ENCODE measurements at regions not wholly inside any gene's neighbourhood (a gene's known extent, or its start where the extent isn't known, plus 50 kb on each side); places are given as distances from the start of the nearest gene placed in this dataset.

- no peak for DNase-seq (ENCODE audit: low read depth, low spot score)
These were observed 273.5 kb upstream of the HDAC4 start for GRCh38 chr2:239674101-239674980.

DNA sequence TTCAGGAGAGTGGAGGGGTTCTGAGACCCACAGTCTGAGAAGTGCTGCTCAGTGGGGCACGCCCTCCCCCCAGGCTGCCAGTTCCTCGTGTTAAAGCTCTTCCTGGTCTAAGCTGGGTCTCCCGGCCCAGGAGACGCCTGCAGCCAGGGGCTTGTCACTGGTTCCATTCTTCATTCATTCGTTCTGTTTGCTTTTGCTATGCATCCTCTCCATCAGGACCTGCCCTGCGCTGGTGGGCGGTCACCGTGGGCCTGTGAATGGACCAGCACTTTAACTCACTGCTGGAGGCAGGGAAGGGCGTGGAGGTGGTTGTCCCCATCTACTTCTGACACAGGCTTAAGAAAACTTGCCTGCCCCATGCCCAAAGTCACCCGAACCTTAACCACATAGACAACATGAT, 272.8 kb upstream of the HDAC4 start:
- DNase-seq (ENCODE audit: low read depth, low spot score), result no peak

DNA sequence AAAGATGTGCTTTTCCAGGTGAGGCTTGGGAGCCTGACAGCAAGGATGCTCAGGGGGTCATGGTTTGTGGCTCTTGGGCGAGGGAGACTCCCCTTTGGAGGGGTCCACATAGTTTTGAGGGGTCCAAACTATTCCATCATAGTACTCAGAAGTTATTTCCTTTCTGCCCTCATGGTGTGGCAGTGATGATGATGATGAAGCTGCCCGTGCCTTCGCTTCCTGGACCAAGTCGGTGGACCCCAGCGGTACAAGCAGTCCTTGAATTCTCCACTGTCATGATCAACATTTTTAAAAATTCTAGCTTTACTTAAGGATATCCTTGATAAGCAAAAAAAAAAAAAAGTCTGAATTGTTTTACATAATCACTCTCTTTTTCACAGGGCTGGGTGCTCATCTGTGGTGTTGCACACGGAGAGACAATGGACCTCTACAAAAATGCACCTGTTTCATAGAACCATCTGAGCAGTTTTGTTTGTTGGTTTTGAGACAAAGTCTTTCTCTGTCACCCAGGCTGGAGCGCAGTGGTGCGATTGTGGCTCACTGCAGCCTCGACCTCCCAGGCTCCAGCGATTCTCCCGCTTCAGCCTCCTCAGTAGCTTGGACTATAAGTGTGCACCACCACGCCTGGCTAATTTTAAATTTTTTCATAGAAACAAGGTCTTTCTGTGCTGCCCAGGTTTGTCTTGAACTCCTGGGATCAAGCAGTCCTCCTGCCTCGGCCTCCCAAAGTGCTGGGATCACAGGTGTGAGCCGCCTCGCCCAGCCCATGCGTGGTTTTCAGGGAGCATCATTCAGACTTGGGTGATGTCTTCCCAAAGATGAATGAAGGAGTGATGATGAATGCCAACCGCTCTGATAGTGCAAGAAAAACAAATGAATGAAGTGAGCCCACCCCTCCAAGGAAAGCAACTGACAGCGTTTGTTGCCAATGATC, 271.4 kb upstream of the HDAC4 start:
- DNase-seq (ENCODE audit: low read depth, low spot score), result no peak

DNA sequence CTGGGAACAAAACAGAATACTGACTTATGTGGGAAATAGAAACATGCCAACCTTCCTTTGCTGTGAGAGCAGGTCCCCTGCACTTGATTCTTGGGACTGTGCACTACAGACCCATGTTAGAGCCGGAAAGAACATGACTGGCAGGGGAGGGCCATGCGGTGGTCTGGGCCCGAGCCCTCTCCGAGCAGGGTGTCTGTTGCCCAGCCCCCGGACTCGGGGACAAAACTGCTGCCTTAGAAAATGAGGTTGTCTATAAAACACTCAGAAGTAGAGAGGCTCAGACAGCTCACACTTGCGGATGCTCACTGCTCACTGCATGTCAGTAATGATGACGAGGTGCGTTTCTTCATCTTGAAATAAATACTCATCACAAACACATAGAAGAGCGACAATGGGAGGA, 270.7 kb upstream of the HDAC4 start:
- no peak for DNase-seq (ENCODE audit: low read depth, low spot score)

- DNase-seq (ENCODE audit: low read depth, low spot score), result no peak
These were observed 269.8 kb upstream of the HDAC4 start for GRCh38 chr2:239670463-239671120.

- no peak for DNase-seq (ENCODE audit: low read depth, low spot score)
These were observed 269.2 kb upstream of the HDAC4 start for GRCh38 chr2:239669899-239670460.

GRCh38 chr2:239669181-239669898, 268.5 kb upstream of the HDAC4 start:
- DNase-seq (ENCODE audit: low read depth, low spot score), result no peak

- no peak for DNase-seq (ENCODE audit: low read depth, low spot score)
These were observed 267.8 kb upstream of the HDAC4 start for GRCh38 chr2:239668651-239669050.

DNA sequence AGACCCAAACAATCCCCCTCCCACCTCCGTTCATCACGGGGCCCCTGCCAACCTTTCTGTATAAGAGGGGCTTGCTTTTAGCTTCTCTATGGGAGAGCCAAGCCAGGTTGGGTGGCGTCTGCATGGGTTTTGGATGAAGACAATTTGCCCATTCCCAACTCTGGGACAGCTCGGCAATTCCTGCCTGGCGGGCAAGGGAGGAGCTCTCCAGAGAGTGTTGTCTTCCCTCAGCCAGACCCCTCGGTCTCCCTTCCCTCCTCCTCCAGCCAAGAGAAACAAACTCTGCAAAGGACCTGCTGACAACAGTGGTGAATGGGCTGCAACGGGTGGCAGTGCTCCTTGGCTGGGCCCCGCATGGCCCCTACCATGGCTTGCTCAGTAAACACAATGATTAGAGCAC, 267.2 kb upstream of the HDAC4 start:
- no peak for DNase-seq (ENCODE audit: low read depth, low spot score)

- DNase-seq (ENCODE audit: low read depth, low spot score), result no peak
These were observed 266.7 kb upstream of the HDAC4 start for GRCh38 chr2:239667431-239667985.

- no peak for DNase-seq (ENCODE audit: low read depth, low spot score)
These were observed 266.1 kb upstream of the HDAC4 start for GRCh38 chr2:239666855-239667376.

DNA sequence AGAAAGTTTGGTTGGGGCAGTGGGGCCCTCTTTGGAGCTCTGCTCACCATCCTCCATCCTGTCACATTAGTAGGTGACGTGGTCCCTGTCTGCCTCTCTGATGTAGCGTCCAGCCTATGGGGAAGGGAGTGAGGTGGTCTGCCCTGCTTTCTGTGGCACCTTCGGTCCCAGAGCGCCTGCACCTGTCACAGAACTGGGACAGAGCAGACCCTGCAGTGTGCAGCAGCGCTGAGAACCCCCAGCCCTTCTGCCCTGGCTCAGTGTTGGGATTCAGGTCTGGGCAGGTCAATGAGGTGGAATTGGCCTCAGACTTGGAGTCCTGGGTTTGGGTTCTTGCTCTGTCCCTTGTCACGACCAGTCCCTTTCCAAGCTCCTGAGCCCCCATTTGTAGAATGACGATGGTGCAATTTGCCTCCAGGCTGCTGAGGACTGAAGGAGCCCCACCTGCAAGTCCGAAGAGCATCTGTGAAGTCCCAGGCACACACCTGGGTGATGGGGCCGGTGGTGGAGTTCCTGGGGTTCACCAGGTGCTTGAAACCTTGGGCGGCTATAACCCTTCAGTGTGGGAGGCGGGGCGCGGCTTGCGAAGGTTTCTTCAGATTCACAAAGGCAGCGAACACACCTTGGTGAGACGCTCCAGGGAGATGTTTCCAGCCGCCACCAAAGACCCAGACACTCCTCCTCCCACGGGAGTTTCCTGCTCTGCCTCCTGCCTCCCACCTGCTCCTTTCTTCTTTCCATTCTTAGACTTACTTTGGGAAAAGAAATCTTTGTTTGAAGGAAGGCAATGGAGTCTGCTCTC, 265.4 kb upstream of the HDAC4 start:
- no peak for DNase-seq (ENCODE audit: low read depth, low spot score)

DNA sequence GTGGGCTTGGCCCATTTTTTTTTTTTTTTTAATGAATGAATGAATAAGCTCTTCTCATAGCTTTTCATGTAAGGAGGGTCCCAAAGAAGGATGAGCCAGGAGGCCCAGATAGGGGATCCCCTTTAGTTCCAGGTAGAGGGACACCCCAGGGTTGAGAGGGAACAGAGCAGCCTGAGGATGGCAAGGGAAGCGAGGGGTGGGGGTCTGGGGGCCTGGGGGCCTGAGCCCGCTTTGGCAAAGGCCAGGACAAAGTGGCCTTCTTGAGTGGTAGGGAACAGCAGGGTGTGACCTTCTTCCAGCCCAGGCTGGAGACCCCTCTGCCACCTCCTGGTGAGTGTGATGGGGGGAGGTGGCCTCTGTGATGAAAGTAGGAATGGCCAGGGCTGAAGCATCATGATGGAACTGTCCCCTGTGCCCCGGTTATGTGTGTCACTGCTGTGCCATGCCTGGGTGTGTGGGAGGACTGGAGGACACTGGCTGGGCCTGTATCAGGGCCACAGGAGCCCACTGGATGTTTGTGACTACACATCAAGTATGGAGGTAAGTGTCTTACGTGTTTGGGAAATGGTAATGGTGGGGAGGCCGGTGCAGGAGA, 263.5 kb upstream of the HDAC4 start:
- no peak for DNase-seq (ENCODE audit: low read depth, low spot score)

DNA sequence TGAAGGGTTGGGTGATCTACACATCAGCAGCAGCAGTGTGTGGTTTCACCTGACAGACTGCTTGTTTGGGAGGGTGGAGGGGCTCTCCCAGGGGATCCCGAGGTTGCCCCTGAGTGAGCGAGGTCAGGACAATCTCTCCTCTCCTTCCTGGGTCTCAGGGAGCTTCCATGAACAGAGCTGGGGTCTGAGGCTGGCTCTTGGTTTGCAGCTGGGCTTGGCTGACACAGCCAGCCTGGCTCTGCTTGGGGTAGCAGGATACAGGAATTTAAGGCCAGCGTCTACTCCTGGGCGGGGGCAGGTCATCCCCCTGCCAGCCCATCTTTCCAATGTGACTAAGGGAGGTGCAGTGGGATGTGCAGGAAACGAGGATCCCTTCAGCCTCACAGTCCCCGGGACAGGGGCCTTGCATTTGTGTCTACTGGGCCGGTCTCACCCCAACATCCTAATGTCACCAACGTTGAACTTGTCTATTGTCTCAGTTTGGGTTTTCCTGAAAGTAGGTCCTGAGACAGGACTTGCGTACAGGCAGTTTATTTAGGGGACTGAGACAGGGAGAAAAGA, 262.6 kb upstream of the HDAC4 start:
- DNase-seq (ENCODE audit: low read depth, low spot score), result no peak

GRCh38 chr2:239662413-239663120, 261.7 kb upstream of the HDAC4 start:
- DNase-seq (ENCODE audit: low read depth, low spot score), result no peak

- no peak for DNase-seq (ENCODE audit: low read depth, low spot score)
These were observed 260.8 kb upstream of the HDAC4 start for GRCh38 chr2:239661334-239662312.
